ENCODE measurements at regions not wholly inside any gene's neighbourhood (a gene's known extent, or its start where the extent isn't known, plus 50 kb on each side); places are given as distances from the start of the nearest gene placed in this dataset.

- TF ChIP-seq CTCF (IDR thresholded peaks at IDR 0.05; ENCODE audit: low read depth, low read length) (peak; percentile 73), EZH2phosphoT487 (IDR thresholded peaks at IDR 0.05; ENCODE audit: low read depth) (no peak)
Observed at GRCh38 chr13:57558051-57558467, 73.5 kb upstream of the PCDH17 start.

GRCh38 chr13:57568865-57569264, 62.7 kb upstream of the PCDH17 start:
- no peak overlapping the region for H3K4me2 ChIP-seq (ENCODE audit: low read length)
- H3K27ac ChIP-seq (ENCODE audit: low read length) = no peak overlapping the region
- H3K27me3 ChIP-seq (ENCODE audit: low read depth, low read length) = no peaks in the 10 kb centered on the region
- no peaks in the 10 kb centered on the region for H3K79me2 ChIP-seq (ENCODE audit: low read length)
- H3K9ac ChIP-seq (ENCODE audit: low read length) = no peak overlapping the region
- H4K20me1 ChIP-seq (ENCODE audit: insufficient read depth, low read length) = no peaks in the 10 kb centered on the region
- no peak overlapping the region for H2AFZ ChIP-seq (ENCODE audit: low read depth, low read length)
- no peak overlapping the region for H3K4me3 ChIP-seq (ENCODE audit: low read length)
- H3K36me3 ChIP-seq (replicated peaks; ENCODE audit: low read depth, low read length) = no peaks in the 10 kb centered on the region
- no peaks in the 10 kb centered on the region for H3K9me3 ChIP-seq (ENCODE audit: insufficient read depth, low read length)
- no peaks in the 10 kb centered on the region for H3K4me1 ChIP-seq (ENCODE audit: low read length)
- no peak for TF ChIP-seq CTCF (IDR thresholded peaks at IDR 0.05; ENCODE audit: low read depth, low read length)
- TF ChIP-seq EZH2phosphoT487 (IDR thresholded peaks at IDR 0.05; ENCODE audit: low read depth) = no peak

More at GRCh38 chr13:57558051-57558467, 73.5 kb upstream of the PCDH17 start:
- Histone ChIP-seq H3K79me2 (ENCODE audit: low read length) (no peaks in the 10 kb centered on the region), H3K36me3 (replicated peaks; ENCODE audit: low read depth, low read length) (no peaks in the 10 kb centered on the region), H3K27me3 (ENCODE audit: low read depth, low read length) (no peaks in the 10 kb centered on the region), H3K4me2 (ENCODE audit: low read length) (peak overlapping the region; percentile 60), H3K4me1 (ENCODE audit: low read length) (peaks cover 5% of the 10 kb centered on the region), H3K9ac (ENCODE audit: low read length) (no peak overlapping the region), H3K27ac (ENCODE audit: low read length) (no peak overlapping the region), H4K20me1 (ENCODE audit: insufficient read depth, low read length) (no peaks in the 10 kb centered on the region), H3K9me3 (ENCODE audit: insufficient read depth, low read length) (no peaks in the 10 kb centered on the region), H3K4me3 (ENCODE audit: low read length) (peak overlapping the region; percentile 50), H2AFZ (ENCODE audit: low read depth, low read length) (peak overlapping the region; percentile 89)

- Histone ChIP-seq H3K27ac (ENCODE audit: low read length) (no peak overlapping the region), H3K4me1 (ENCODE audit: low read length) (no peaks in the 10 kb centered on the region), H3K4me3 (ENCODE audit: low read length) (no peak overlapping the region)
Observed at GRCh38 chr13:57569986-57570385, 61.6 kb upstream of the PCDH17 start.

More at GRCh38 chr13:57569986-57570385, 61.6 kb upstream of the PCDH17 start:
- Histone ChIP-seq H3K9ac (ENCODE audit: low read length) (no peak overlapping the region), H4K20me1 (ENCODE audit: insufficient read depth, low read length) (no peaks in the 10 kb centered on the region), H3K79me2 (ENCODE audit: low read length) (no peaks in the 10 kb centered on the region), H3K9me3 (ENCODE audit: insufficient read depth, low read length) (no peaks in the 10 kb centered on the region), H3K4me2 (ENCODE audit: low read length) (no peak overlapping the region), H3K36me3 (replicated peaks; ENCODE audit: low read depth, low read length) (no peaks in the 10 kb centered on the region), H2AFZ (ENCODE audit: low read depth, low read length) (no peak overlapping the region), H3K27me3 (ENCODE audit: low read depth, low read length) (no peaks in the 10 kb centered on the region)
- TF ChIP-seq CTCF (IDR thresholded peaks at IDR 0.05; ENCODE audit: low read depth, low read length) = no peak

Measured in OCI-LY3 (cell line).